GM10248 (cell line): ENCODE measurements at regions not wholly inside any gene's neighbourhood (a gene's known extent, or its start where the extent isn't known, plus 50 kb on each side); places are given as distances from the start of the nearest gene placed in this dataset.

ENCODE experiments used
- CTCF ChIA-PET: fragments of 300-600 bp; sonication (Branson Sonifier 250); formaldehyde crosslinking; extraction: SDS; loops from one replicate; lab custom pipeline; 2021; ENCODE audit warnings: antibody characterized with exemption; lab: Yijun Ruan, JAX
- POLR2A ChIA-PET: fragments of 350-650 bp; sonication (Branson Sonifier 250); formaldehyde crosslinking; extraction: SDS; loops from one replicate; lab custom pipeline; 2020; ENCODE audit warnings: antibody characterized with exemption; lab: Yijun Ruan, JAX
- DNase-seq: peaks from one replicate; pipeline ENCODE4 v3.0.0; 2012; ENCODE audit errors: extremely low spot score
- CTCF ChIP-seq: IDR thresholded peaks from 2 replicates; pipeline ENCODE4 v1.5.1; 2012; ENCODE audit warnings: mild to moderate bottlenecking, low read depth; ENCODE audit errors: extremely low read depth, missing control alignments, control extremely low read depth

GRCh38 chr12:38157933-38158401, 158.6 kb upstream of the ALG10B start:
- CTCF ChIA-PET = no interaction called here
- TF ChIP-seq CTCF = no peak
- DNase-seq = no peak
- POLR2A ChIA-PET = no interaction called here

GRCh38 chr12:38158428-38159091, 158.0 kb upstream of the ALG10B start:
- DNase-seq = no peak
- POLR2A ChIA-PET = no interaction called here
- CTCF ChIA-PET = no interaction called here
- no peak for TF ChIP-seq CTCF

GRCh38 chr12:38159092-38159551, 157.5 kb upstream of the ALG10B start:
- no peak for TF ChIP-seq CTCF
- ChIA-PET POLR2A (no interaction called here), CTCF (no interaction called here)
- DNase-seq = no peak

- TF ChIP-seq CTCF = no peak
- DNase-seq = no peak
- POLR2A ChIA-PET = no interaction called here
- CTCF ChIA-PET = no interaction called here
Observed at GRCh38 chr12:38159591-38160317, 156.8 kb upstream of the ALG10B start.

GRCh38 chr12:38160318-38161122, 156.1 kb upstream of the ALG10B start:
- TF ChIP-seq CTCF = no peak
- ChIA-PET CTCF (no interaction called here), POLR2A (no interaction called here)

More at GRCh38 chr12:38160318-38161122, 156.1 kb upstream of the ALG10B start:
- no peak for DNase-seq
